Fibroblast of mammary gland (primary cell): ENCODE measurements at regions not wholly inside any gene's neighbourhood (a gene's known extent, or its start where the extent isn't known, plus 50 kb on each side); places are given as distances from the start of the nearest gene placed in this dataset.
"Not testable (repeated sequence)": the region's sequence is repeated elsewhere in the genome, so short reads cannot be mapped to it uniquely, and the experiment has no call there.

ENCODE experiments used
- DNase-seq: peaks from one replicate; pipeline ENCODE4 v3.0.0-alpha.2; 2010; ENCODE audit warnings: low read depth
- H3K4me3 ChIP-seq: 2 replicates; pipeline ENCODE4 v1.5.1; 2011; ENCODE audit warnings: low read depth, mild to moderate bottlenecking, low read length, moderate library complexity; ENCODE audit not compliant: control insufficient read depth
- CTCF ChIP-seq: conservative IDR thresholded peaks from 2 replicates; pipeline ENCODE4 v1.5.1; 2011; ENCODE audit warnings: low read depth, low read length, inconsistent platforms; ENCODE audit not compliant: control insufficient read depth, insufficient read depth

GRCh38 chr7:50251765-50252164 is 52.8 kb upstream of the IKZF1 start:
- DNase-seq = no peak
- no peak for TF ChIP-seq CTCF
- H3K4me3 ChIP-seq = no peak overlapping the region

GRCh38 chr7:50246551-50246950 is 58.0 kb upstream of the IKZF1 start:
- TF ChIP-seq CTCF = no peak
- DNase-seq = no peak
- H3K4me3 ChIP-seq = no peak overlapping the region

GRCh38 chr7:50242111-50242510 is 62.4 kb upstream of the IKZF1 start:
- H3K4me3 ChIP-seq, DNase-seq: not testable (repeated sequence)

GRCh38 chr7:50240699-50241098 is 63.8 kb upstream of the IKZF1 start:
- not testable (repeated sequence) for DNase-seq, H3K4me3 ChIP-seq

GRCh38 chr7:50229964-50230363 is 74.6 kb upstream of the IKZF1 start:
- peak; percentile 26 for DNase-seq
- TF ChIP-seq CTCF = peak; percentile 44
- no peak overlapping the region for H3K4me3 ChIP-seq

- no peak for TF ChIP-seq CTCF
- no peak overlapping the region for H3K4me3 ChIP-seq
- no peak for DNase-seq
Measured at GRCh38 chr7:50228148-50228547, 76.4 kb upstream of the IKZF1 start.

- no peak overlapping the region for H3K4me3 ChIP-seq
- no peak for DNase-seq
Measured at GRCh38 chr7:50227726-50228125, 76.8 kb upstream of the IKZF1 start.

More at GRCh38 chr7:50227726-50228125, 76.8 kb upstream of the IKZF1 start:
- TF ChIP-seq CTCF = no peak
